HCT116 (cell line): ENCODE measurements at regions not wholly inside any gene's neighbourhood (a gene's known extent, or its start where the extent isn't known, plus 50 kb on each side); places are given as distances from the start of the nearest gene placed in this dataset.

ENCODE experiments used
- CBX3 ChIP-seq: IDR thresholded peaks from 2 replicates; pipeline ENCODE4 v1.6.1; 2012; ENCODE audit warnings: low read depth
- CTCF ChIP-seq, 3 experiments: fragments of 200-600 bp in 1 of 3; sonication (generic) in 1 of 3; IDR thresholded peaks in 2 of 3; conservative IDR thresholded peaks in 1 of 3; 2 replicates each; pipeline ENCODE4 v1.5.1; 2012 to 2017; ENCODE audit warnings: low read depth in 2 of 3, low read length in 2 of 3, antibody characterized with exemption in 1 of 3, borderline replicate concordance in 1 of 3, control low read depth in 1 of 3, mild to moderate bottlenecking in 1 of 3, mixed read lengths in 1 of 3, mixed run types in 1 of 3, moderate library complexity in 1 of 3; ENCODE audit not compliant: insufficient read depth in 1 of 3
- EZH2phosphoT487 ChIP-seq: fragments of 200-600 bp; IDR thresholded peaks from 2 replicates; pipeline ENCODE4 v1.6.1; 2018; ENCODE audit warnings: antibody characterized with exemption, borderline replicate concordance
- MAX ChIP-seq: IDR thresholded peaks from 2 replicates; pipeline ENCODE4 v1.6.1; 2012
- RAD21 ChIP-seq: IDR thresholded peaks from 2 replicates; pipeline ENCODE4 v1.6.1; 2012; ENCODE audit warnings: low read depth, mild to moderate bottlenecking
- SRF ChIP-seq: IDR thresholded peaks from 2 replicates; pipeline ENCODE4 v1.6.1; 2012; ENCODE audit warnings: low read depth
- YY1 ChIP-seq: IDR thresholded peaks from 2 replicates; pipeline ENCODE4 v1.6.1; 2011; ENCODE audit warnings: low read length, low read depth, moderate library complexity, mild to moderate bottlenecking; ENCODE audit not compliant: insufficient replicate concordance; ENCODE audit errors: extremely low read depth

- TF ChIP-seq RAD21 (no peak), CBX3 (no peak), CTCF (IDR thresholded peaks at IDR 0.05 in 2 of 3, conservative IDR thresholded peaks at IDR 0.05 in 1 of 3; ENCODE audit: borderline replicate concordance in 1 of 3, insufficient read depth in 1 of 3, low read depth in 2 of 3, low read length in 2 of 3) (no peak), YY1 (no peak), MAX (no peak), EZH2phosphoT487 (no peak), SRF (no peak)
These were observed 563.3 kb downstream of the TBC1D32 start for GRCh38 chr6:120771019-120771418.
